T-helper 1 cell treated with Interleukin-12 subunit alpha and Interleukin-12 subunit beta and Interleukin-4 antibody, amounts not matched to agents 30 ng/mL and 1 ng/mL, for 36 hours (primary cell): ENCODE measurements at regions not wholly inside any gene's neighbourhood (a gene's known extent, or its start where the extent isn't known, plus 50 kb on each side); places are given as distances from the start of the nearest gene placed in this dataset.
"Not testable (repeated sequence)": the region's sequence is repeated elsewhere in the genome, so short reads cannot be mapped to it uniquely, and the experiment has no call there.

Experiments
- intact Hi-C: fragments of 100-400 bp; cut with micrococcal nuclease; formaldehyde crosslinking; loops from one replicate; pipeline ENCODE4 v1.15.1; 2024

DNA sequence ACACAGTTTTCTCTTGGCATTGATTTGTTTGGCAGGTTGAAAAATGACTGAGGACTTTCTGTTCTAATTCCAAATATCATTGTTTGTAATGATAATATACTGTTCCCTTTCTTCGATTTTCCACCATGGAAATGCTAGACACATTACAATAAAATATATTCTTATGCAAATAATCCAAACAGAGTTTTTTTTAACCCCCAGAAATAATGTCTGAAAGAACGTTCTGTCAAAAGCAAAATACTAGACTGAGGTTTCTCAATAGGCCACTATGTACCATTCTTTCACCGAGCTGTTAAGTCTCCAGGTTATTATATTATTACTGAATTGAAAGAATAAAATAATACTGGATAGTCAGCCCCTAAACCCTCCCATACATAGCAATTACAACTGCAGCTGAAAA is 312.5 kb downstream of the ZIC3 start:
- intact Hi-C loops: no loop called here

DNA sequence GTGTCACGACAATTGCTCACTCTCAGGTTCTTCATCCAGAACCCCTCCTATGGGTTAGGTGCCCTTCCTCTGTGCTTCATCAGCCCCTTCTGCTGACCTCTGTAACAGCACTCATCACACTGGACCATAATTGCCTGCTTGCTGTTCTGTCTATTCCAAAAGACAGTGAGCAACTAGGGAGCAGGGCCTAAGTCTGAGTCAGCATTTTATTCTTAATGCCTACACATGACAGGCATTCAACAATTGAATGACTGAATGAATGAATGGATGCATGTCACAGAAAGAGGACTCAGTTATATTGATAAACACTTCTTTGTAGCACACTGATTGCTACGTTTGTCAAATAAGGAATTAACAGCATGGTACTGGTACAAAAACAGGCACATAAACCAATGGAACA is 317.0 kb downstream of the ZIC3 start:
- intact Hi-C loops: no loop called here

- intact Hi-C loops: not testable (repeated sequence)
Observed at GRCh38 chrX:137884813-137885212, 318.9 kb downstream of the ZIC3 start.

- intact Hi-C loops: no loop called here
Observed at GRCh38 chrX:137891431-137891830, 325.5 kb downstream of the ZIC3 start.

DNA sequence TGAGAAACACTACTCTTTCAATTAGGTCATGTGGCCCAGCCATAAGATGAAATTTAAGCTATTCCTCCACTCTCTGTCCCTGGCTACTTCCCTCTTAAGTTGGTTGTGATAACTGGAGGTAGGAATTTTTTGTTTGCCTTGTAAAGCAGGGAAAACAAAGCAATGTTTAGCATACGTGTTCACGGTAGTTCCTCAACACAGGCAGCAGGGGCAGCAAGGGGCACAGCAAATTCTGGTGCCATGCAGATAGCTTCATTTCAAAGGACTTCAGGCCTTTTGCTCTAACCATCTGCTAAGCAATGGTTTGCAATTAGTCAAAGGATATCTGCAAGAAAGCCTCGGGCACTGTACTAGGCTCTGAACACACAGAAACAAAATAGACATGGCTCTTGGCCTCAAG is 330.2 kb downstream of the ZIC3 start:
- intact Hi-C loops: no loop called here

DNA sequence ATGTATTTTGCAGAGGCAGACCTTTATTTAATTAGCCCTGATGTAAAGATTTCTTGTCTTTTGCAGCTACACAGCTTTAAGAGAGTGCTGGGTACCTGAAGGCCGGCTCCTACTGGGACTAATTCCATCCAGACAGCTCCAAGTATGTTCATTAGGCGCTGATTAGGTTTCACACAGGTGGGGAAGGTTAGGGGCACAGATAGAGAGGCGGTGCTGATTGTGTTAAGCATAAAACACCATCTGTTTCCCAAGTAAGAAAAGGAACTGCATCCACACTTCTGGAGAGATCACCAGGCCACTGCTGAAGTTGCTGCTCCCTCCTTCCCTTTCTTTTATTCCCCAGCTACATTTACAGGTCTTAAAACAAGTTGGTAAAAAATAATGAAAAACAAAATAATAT is 349.5 kb downstream of the ZIC3 start:
- intact Hi-C loops: no loop called here

DNA sequence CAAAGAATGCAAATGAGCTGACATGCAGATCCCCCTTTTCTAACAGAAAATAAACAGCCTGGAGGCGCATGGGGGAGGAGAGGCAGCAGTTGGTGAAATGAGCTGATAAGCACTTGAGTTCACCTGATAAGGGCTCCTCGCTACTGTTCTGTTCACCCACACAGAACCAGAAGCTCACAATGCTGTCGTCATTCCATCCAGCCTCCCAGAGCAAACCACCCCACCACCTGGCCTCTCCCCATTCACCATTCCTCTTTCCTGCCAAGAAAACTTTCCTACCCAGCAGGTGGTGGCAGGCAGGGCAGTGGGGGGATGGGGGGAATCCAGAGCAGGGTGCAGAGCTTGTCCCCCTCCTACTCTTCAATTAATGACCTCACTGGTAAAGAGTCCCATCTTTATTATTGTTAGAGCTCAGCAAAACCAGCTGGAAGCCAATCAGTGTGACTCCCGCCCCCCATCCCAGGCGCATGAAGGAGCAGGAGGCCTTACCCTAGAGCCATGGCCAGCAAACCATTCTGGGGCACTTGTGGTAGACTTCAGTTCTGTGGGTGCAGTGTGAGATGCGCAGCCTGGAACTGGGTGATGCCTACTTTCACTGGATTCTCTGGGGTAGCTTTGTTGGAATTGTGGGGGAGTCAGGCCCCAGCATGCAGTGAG is 350.3 kb downstream of the ZIC3 start:
- intact Hi-C loops: no loop called here

- intact Hi-C loops: no loop called here
Observed at GRCh38 chrX:137926090-137926489, 360.2 kb downstream of the ZIC3 start.

GRCh38 chrX:137929951-137930350 is 364.0 kb downstream of the ZIC3 start:
- intact Hi-C loops: no loop called here

GRCh38 chrX:137930533-137930932 is 364.6 kb downstream of the ZIC3 start:
- intact Hi-C loops: no loop called here

GRCh38 chrX:137934214-137934613 is 368.3 kb downstream of the ZIC3 start:
- intact Hi-C loops: not testable (repeated sequence)

DNA sequence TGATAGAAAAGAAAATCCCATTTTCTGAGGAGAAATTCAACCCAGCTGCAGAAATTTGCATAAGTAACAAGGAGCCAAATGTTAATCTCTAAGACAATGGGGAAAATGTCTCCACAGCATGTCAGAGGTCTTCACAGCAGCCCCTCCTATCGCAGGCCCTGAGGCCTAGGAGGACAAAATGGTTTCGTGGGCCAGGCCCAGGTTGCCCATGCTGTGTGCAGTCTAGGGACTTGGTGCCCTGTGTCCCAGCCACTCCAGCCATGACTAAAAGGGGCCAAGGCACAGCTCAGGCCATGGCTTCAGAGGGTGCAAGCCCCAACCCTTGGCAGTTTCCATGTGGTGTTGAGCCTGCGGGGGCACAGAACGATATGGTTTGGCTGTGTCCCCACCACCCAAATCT is 369.0 kb downstream of the ZIC3 start:
- intact Hi-C loops: not testable (repeated sequence)

GRCh38 chrX:137945470-137945869 is 379.5 kb downstream of the ZIC3 start:
- intact Hi-C loops: no loop called here

- intact Hi-C loops: no loop called here
Observed at GRCh38 chrX:137969191-137969590, 403.3 kb downstream of the ZIC3 start.

DNA sequence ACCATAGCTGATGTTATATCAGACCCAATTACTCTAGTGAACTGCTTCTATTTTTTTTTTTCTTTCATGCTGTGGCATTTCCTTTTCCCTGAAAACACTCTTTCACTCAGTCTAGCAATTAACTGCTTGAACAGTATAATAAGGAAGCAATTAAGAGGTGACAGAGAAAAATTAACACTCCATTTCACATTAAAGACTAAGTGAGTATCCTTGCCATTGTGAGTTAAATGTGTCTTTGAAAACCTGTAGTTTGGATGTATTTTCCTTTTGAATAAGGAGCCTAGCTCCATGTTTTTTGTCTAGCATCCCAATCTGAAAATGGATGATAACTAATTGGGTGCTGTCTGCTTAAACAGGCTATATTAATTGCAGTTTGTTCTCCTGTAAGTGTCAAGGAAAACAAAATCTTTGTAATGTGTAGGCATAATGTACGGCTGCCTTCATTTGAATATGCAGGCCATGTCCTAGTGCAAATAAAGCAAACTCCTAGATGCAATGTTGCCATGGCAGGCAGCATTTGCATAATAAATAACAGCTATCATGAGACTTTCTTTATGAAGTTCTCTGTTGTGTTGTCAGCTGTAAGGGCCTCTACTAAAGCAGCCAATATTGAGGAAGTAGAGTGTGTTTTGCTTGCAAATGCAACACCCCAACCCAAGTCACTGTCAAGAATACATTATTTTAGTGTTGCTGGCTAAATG is 416.7 kb downstream of the ZIC3 start:
- intact Hi-C loops: no loop called here

- intact Hi-C loops: no loop called here
Observed at GRCh38 chrX:137988470-137988869, 422.5 kb downstream of the ZIC3 start.

DNA sequence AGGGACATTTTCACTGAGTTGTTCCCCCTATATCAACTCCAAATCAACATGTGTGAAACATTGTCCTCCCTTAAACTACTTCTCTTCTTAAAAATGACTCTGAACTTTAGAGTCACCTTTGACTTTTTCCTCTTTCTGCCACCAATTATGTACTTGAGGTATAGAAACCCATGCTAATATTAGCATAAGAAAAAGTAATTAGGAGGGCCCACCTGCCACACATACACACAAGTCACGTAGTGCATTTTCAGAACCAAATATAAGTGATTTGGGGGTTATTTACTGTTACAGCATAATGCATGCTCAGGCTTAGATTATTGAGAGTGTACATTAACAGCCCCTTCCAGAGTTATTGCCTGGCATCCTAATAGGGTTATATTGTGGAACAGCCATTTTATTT is 432.7 kb downstream of the ZIC3 start:
- intact Hi-C loops: no loop called here

GRCh38 chrX:137999071-137999470 is 433.1 kb downstream of the ZIC3 start:
- intact Hi-C loops: no loop called here

DNA sequence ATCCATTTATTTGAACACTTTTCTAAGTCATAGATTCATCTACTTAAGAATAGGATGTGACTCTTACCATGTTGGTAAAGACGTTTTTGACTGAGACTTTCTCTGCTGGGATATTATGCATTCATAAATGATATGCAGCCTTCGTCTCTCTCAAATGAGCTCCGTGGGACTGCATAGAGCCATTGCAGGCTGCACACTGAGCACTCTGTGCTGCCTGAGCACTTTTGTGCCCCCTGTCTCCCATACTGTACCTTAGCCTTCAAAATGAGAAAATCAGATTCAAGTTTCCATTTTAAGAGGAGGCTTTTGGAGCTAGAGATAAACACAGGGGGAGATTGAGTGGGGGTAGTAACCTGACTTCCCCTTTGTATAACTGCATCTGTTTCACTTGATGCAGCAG is 433.6 kb downstream of the ZIC3 start:
- intact Hi-C loops: no loop called here

GRCh38 chrX:138001226-138001625 is 435.3 kb downstream of the ZIC3 start:
- intact Hi-C loops: no loop called here

DNA sequence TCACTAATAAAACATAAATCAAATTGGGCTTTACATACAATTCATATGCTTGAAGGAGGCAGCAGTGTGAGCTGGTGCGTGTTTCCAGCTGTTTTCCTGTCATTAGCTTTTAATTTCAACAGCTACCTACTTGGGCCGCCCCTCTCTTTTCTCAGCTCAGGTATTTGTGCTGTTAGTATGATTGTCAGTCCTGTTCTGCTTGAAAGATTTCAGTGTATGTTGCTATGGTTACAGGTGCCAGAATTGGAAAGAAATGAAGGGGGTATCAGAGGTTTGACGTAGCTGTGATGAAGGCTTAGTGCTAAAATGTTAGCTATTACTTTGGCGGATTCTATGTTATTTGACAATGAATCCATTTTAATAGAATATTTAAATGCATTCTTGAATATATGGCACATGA is 440.3 kb downstream of the ZIC3 start:
- intact Hi-C loops: no loop called here

GRCh38 chrX:138008281-138008680 is 442.4 kb downstream of the ZIC3 start:
- intact Hi-C loops: no loop called here

DNA sequence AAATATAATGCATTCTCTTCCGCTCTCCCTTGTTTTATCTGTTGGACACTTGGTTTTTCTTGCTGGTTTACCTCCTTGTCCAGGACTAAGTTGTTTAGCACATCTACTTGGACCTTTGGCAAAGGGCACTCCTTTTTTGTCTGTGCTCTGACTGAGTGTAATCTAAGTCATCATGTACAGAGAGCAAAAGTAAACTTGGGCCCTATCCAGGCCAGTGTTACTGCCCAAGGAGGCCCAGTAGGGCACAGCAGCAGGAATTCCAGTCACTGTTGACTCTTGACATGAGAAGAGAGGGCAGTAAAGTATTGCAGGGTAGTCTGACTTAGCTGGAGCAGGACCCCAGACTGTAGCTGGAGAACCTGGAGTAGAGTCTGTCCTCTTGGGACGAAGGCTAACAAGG is 445.5 kb downstream of the ZIC3 start:
- intact Hi-C loops: no loop called here
